IMR-90 (cell line): ENCODE measurements at regions not wholly inside any gene's neighbourhood (a gene's known extent, or its start where the extent isn't known, plus 50 kb on each side); places are given as distances from the start of the nearest gene placed in this dataset.

Experiments
- ATAC-seq: fragments of 200-7000 bp; cut with Tn5 transposase; 2 replicates; pipeline ENCODE4 v1.9.1; 2020; ENCODE audit warnings: low read depth, mild to moderate bottlenecking, moderate library complexity
- BruUV-seq: library from RNA; stranded (reverse); fragments of 400-500 nt; replicated peaks from 2 replicates; lab custom pipeline; 2021; lab: Mats Ljungman, UMichigan
- CTCF ChIA-PET: fragments of 300-600 bp; formaldehyde crosslinking; extraction: SDS; loops from one replicate; lab custom pipeline; 2021; ENCODE audit warnings: antibody characterized with exemption; lab: Yijun Ruan, JAX
- POLR2A ChIA-PET: fragments of 300-600 bp; sonication (Branson Sonifier 250); formaldehyde crosslinking; loops from one replicate; lab custom pipeline; 2022; ENCODE audit warnings: antibody characterized with exemption; ENCODE audit not compliant: unreplicated experiment; lab: Charles Lee
- DNase-seq: peaks from one replicate; pipeline ENCODE4 v3.0.0; 2013
- H2AFZ ChIP-seq: replicated peaks from 2 replicates; pipeline ENCODE3; 2013; ENCODE audit warnings: low read length, mild to moderate bottlenecking; ENCODE audit not compliant: poor library complexity
- H2AK5ac ChIP-seq: 2 replicates; pipeline ENCODE4 v1.6.1; 2013; ENCODE audit warnings: low read depth, low read length, inconsistent platforms
- H2AK9ac ChIP-seq: replicated peaks from 2 replicates; pipeline ENCODE3; 2013; ENCODE audit warnings: mild to moderate bottlenecking, low read depth, low read length, moderate library complexity; ENCODE audit not compliant: poor library complexity
- H2BK120ac ChIP-seq: 2 replicates; pipeline ENCODE4 v1.6.1; 2013; ENCODE audit warnings: low read depth, low read length, inconsistent platforms
- H2BK15ac ChIP-seq: 3 replicates; pipeline ENCODE4 v1.6.1; 2013; ENCODE audit warnings: low read depth, low read length, inconsistent platforms
- H2BK20ac ChIP-seq: 2 replicates; pipeline ENCODE4 v1.6.1; 2013; ENCODE audit warnings: low read depth, mild to moderate bottlenecking, inconsistent platforms, low read length, moderate library complexity
- H2BK5ac ChIP-seq: 2 replicates; pipeline ENCODE4 v1.6.1; 2013; ENCODE audit warnings: mild to moderate bottlenecking, low read depth, low read length, inconsistent platforms; ENCODE audit not compliant: poor library complexity, severe bottlenecking
- H3K14ac ChIP-seq: replicated peaks from 2 replicates; pipeline ENCODE4 v1.6.1; 2013; ENCODE audit warnings: low read depth, low read length, inconsistent platforms
- H3K18ac ChIP-seq: 2 replicates; pipeline ENCODE4 v1.6.1; 2013; ENCODE audit warnings: low read depth, low read length, control low read depth
- H3K23ac ChIP-seq: 2 replicates; pipeline ENCODE4 v1.6.1; 2013; ENCODE audit warnings: low read depth, low read length, inconsistent platforms
- H3K27ac ChIP-seq: 2 replicates; pipeline ENCODE4 v1.5.1; 2013; ENCODE audit warnings: mild to moderate bottlenecking, control low read depth, low read length; ENCODE audit not compliant: insufficient read depth
- H3K27me3 ChIP-seq: 2 replicates; pipeline ENCODE4 v1.6.1; 2013; ENCODE audit warnings: low read length; ENCODE audit not compliant: control insufficient read depth, insufficient read depth
- H3K36me3 ChIP-seq: 2 replicates; pipeline ENCODE4 v1.6.1; 2013; ENCODE audit warnings: low read length, mixed read lengths; ENCODE audit not compliant: control insufficient read depth, insufficient read depth
- H3K4ac ChIP-seq: 2 replicates; pipeline ENCODE4 v1.6.1; 2013; ENCODE audit warnings: low read depth, low read length, inconsistent platforms
- H3K4me1 ChIP-seq: 2 replicates; pipeline ENCODE4 v1.6.1; 2013; ENCODE audit warnings: low read length, mixed read lengths; ENCODE audit not compliant: control insufficient read depth, insufficient read depth
- H3K4me2 ChIP-seq: 2 replicates; pipeline ENCODE4 v1.6.1; 2013; ENCODE audit warnings: low read depth, mild to moderate bottlenecking, control low read depth, low read length, moderate library complexity
- H3K4me3 ChIP-seq: 2 replicates; pipeline ENCODE4 v1.5.1; 2013; ENCODE audit warnings: low read depth, mild to moderate bottlenecking, control low read depth, low read length, moderate library complexity; ENCODE audit not compliant: insufficient read depth
- H3K56ac ChIP-seq: 2 replicates; pipeline ENCODE4 v1.6.1; 2013; ENCODE audit warnings: low read length, inconsistent platforms; ENCODE audit not compliant: insufficient read depth; ENCODE audit errors: extremely low read depth
- H3K79me1 ChIP-seq, 2 experiments: 2 replicates each; pipeline ENCODE4 v1.6.1; 2013; ENCODE audit warnings: low read length in 2 of 2, inconsistent platforms in 1 of 2, low read depth in 1 of 2
- H3K9ac ChIP-seq: 2 replicates; pipeline ENCODE4 v1.6.1; 2013; ENCODE audit warnings: low read depth, low read length, control low read depth
- H3K9me1 ChIP-seq: 2 replicates; pipeline ENCODE4 v1.6.1; 2013; ENCODE audit warnings: low read length, inconsistent platforms; ENCODE audit not compliant: insufficient read depth
- H3K9me3 ChIP-seq: 2 replicates; pipeline ENCODE4 v1.6.1; 2013; ENCODE audit warnings: low read length; ENCODE audit not compliant: control insufficient read depth, insufficient read depth
- H4K20me1 ChIP-seq: 2 replicates; pipeline ENCODE4 v1.6.1; 2013; ENCODE audit warnings: low read length, inconsistent platforms; ENCODE audit not compliant: insufficient read depth
- H4K5ac ChIP-seq: 2 replicates; pipeline ENCODE4 v1.6.1; 2013; ENCODE audit warnings: mild to moderate bottlenecking, low read depth, low read length, control low read depth
- H4K8ac ChIP-seq, 2 experiments: 2 replicates each; pipeline ENCODE4 v1.6.1; 2013; ENCODE audit warnings: low read depth in 2 of 2, low read length in 2 of 2, control low read depth in 1 of 2, inconsistent platforms in 1 of 2
- H4K91ac ChIP-seq: 2 replicates; pipeline ENCODE4 v1.6.1; 2013; ENCODE audit warnings: low read depth, low read length, inconsistent platforms; ENCODE audit not compliant: insufficient read depth
- CEBPB ChIP-seq: IDR thresholded peaks from 2 replicates; pipeline ENCODE4 v1.6.1; 2012; ENCODE audit warnings: low read depth, low read length, improper control_type of control experiment
- CHD1 ChIP-seq: IDR thresholded peaks from 2 replicates; pipeline ENCODE4 v1.6.1; 2012; ENCODE audit warnings: low read depth, low read length, improper control_type of control experiment
- MAFK ChIP-seq: IDR thresholded peaks from 2 replicates; pipeline ENCODE4 v1.6.1; 2012; ENCODE audit warnings: low read depth, low read length, improper control_type of control experiment
- POLR2A ChIP-seq: IDR thresholded peaks from 2 replicates; pipeline ENCODE4 v1.6.1; 2012; ENCODE audit warnings: mild to moderate bottlenecking, low read depth, low read length
- RCOR1 ChIP-seq: IDR thresholded peaks from 2 replicates; pipeline ENCODE4 v1.6.1; 2012; ENCODE audit warnings: mild to moderate bottlenecking, low read length, improper control_type of control experiment; ENCODE audit not compliant: insufficient replicate concordance
- SMC3 ChIP-seq: fragments of 150-350 bp; IDR thresholded peaks from 2 replicates; pipeline ENCODE4 v1.6.1; 2016; ENCODE audit warnings: low read depth, mild to moderate bottlenecking, antibody characterized with exemption, low read length, moderate library complexity
- dilution Hi-C: fragments of 300-500 bp; cut with HindIII; formaldehyde crosslinking; loops from one replicate; pipeline ENCODE4 v1.14.3; 2018; ENCODE audit warnings: low sequenced_read_pairs; ENCODE audit not compliant: unreplicated experiment
- in situ Hi-C: fragments of 300-500 bp; cut with MboI; formaldehyde crosslinking; loops from 3 replicates; pipeline ENCODE4 v1.14.3; 2019; ENCODE audit warnings: low sequenced_read_pairs, inconsistent platforms, mixed read lengths
- intact Hi-C: fragments of 100-400 bp; cut with micrococcal nuclease; formaldehyde crosslinking; loops from 2 replicates; pipeline ENCODE4 v1.10.0; 2022

- BruUV-seq: no TSS peak
- DNase-seq (no peak), ATAC-seq (no peak)
- Histone ChIP-seq H2AFZ (no peak overlapping the region), H3K23ac (no peak overlapping the region), H3K4me3 (no peak overlapping the region), H3K79me1 (no peaks in the 10 kb centered on the region), H3K36me3 (no peaks in the 10 kb centered on the region), H3K27me3 (peaks cover 10% of the 10 kb centered on the region), H3K18ac (no peak overlapping the region), H4K8ac (no peak overlapping the region), H3K4me1 (no peaks in the 10 kb centered on the region), H3K56ac (no peak overlapping the region), H2BK5ac (no peak overlapping the region), H3K9me3 (peaks cover 2% of the 10 kb centered on the region; the same call in 1 of the 2 replicates), H3K14ac (no peak overlapping the region), H2BK20ac (no peak overlapping the region), H4K20me1 (no peaks in the 10 kb centered on the region), H2BK120ac (no peak overlapping the region), H2AK5ac (no peak overlapping the region), H3K4me2 (no peak overlapping the region), H4K5ac (no peak overlapping the region), H2AK9ac (no peak overlapping the region), H2BK15ac (no peak overlapping the region), H4K91ac (no peak overlapping the region), H3K4ac (no peak overlapping the region), H3K27ac (no peak overlapping the region), H3K9ac (no peak overlapping the region), H3K9me1 (no peaks in the 10 kb centered on the region)
- dilution Hi-C loops (no loop called here), intact Hi-C loops (no loop called here), in situ Hi-C loops (no loop called here)
- CTCF ChIA-PET: no interaction called here
- TF ChIP-seq POLR2A (no peak), SMC3 (no peak), RCOR1 (no peak), CEBPB (no peak), MAFK (no peak), CHD1 (no peak)
- POLR2A ChIA-PET: no interaction called here
These were observed 178.3 kb upstream of the TWIST2 start for GRCh38 chr2:238669581-238670080.
